Right ventricle myocardium superior (tissue), 1 donor: ENCODE measurements at regions not wholly inside any gene's neighbourhood (a gene's known extent, or its start where the extent isn't known, plus 50 kb on each side); places are given as distances from the start of the nearest gene placed in this dataset.
A peak's percentile ranks its signal among the peaks of the same experiment; 100 is the strongest.
"Not testable (repeated sequence)": the region's sequence is repeated elsewhere in the genome, so short reads cannot be mapped to it uniquely, and the experiment has no call there.

Source experiments
- ATAC-seq: fragments of 200-7000 bp; cut with Tn5 transposase; one replicate; pipeline ENCODE4 v1.9.1; 2020; ENCODE audit warnings: mild to moderate bottlenecking; ENCODE audit not compliant: poor library complexity
- DNase-seq: peaks from one replicate; pipeline ENCODE4 v3.0.0-alpha.2; 2020
- intact Hi-C: fragments of 100-400 bp; cut with DNase I; formaldehyde crosslinking; loops from one replicate; pipeline ENCODE4 v1.11.2; 2022
- donor health status: DM: no; HTN: yes; CAD: no; lungs with severe emphysema.

GRCh38 chr3:106302451-106303221, 433.8 kb upstream of the CBLB start:
- intact Hi-C loops = no loop called here
- DNase-seq (no peak), ATAC-seq (no peak)

GRCh38 chr3:106303766-106304165, 435.0 kb upstream of the CBLB start:
- DNase-seq = no peak
- ATAC-seq = no peak
- intact Hi-C loops = no loop called here

DNA sequence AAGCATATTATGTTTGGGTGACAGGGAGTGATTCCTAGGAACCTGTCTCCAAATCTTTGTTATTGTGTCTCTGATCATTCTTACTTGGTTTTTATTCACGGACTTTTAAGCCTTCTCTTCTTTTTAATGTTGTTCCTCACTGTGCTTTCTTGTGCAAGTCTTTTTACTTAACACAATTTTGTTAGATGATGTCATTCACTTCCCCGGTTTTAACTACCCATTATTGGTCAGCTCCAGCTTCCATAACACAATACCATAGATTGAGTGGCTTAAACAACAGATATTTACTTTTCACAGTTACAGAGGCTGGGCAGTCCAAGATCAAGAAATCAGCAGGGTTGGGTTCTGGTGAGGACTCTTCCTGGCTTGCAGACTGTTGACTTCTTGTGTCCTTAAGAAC, 436.3 kb upstream of the CBLB start:
- ATAC-seq (no peak), DNase-seq (no peak)
- intact Hi-C loops = no loop called here

DNA sequence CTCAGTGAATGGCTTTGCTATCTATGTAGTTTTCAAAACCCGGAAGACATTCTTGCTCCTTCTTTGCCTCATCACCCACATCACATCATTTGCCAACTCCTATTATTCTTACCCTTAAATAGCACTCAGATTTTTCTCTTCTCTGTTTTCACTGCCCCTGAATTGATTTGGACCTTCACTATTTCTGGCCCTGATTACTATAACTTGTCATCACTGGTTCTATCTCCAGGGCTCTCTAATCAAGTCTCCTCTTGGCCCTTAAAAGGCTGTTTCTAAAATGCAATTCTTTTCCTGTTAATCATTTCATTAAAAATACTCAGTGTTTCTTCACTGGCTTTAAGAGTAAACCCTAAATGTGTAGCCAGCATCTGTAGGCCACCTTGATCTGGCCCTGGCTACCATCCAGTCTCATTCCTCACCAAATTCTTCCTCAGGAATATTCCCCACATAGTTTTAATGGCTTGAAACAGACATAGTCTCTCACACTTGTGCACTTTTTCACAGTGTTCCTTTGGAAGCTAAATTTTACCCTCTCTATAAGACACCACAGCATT, 437.1 kb upstream of the CBLB start:
- no peak for DNase-seq
- intact Hi-C loops = no loop called here
- peak; percentile 43 for ATAC-seq

DNA sequence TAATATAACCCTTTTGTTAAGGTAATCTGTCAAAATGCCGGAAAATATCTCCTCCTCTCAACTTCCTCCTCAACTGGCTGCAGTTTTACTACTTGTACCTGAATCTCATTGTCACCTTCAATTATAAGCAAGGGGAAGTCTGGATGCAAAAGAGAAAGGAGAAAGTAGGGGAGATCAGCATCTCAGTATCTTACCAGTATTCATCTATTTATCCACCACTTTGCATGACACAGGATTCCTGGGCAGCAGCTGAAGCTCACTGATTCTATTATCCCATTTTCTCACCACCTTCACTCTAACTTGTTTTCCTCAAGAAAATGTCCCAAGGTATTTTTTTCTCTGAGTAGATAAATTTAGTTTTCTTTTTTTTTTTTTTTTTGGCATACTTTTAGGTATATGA, 440.5 kb upstream of the CBLB start:
- DNase-seq = no peak
- intact Hi-C loops = no loop called here
- ATAC-seq = no peak

DNA sequence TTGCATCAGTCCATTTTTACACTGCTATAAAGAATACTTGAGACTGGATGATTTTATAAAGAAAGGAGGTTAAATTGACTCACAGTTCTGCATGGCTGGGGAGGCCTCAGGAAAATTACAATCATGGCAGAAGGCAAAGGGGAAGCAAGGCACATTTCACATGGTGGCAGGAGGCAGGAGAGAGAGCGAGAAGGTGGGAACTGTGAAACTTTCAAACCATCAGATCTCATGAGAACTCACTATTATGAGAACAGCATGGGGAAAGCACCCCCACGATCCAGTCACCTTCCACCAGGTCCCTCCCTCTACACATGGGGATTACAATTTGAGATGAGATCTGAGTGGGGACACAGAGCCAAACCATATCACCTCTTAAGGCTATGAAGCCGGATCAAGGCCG, 441.0 kb upstream of the CBLB start:
- DNase-seq, intact Hi-C loops, ATAC-seq: not testable (repeated sequence)

DNA sequence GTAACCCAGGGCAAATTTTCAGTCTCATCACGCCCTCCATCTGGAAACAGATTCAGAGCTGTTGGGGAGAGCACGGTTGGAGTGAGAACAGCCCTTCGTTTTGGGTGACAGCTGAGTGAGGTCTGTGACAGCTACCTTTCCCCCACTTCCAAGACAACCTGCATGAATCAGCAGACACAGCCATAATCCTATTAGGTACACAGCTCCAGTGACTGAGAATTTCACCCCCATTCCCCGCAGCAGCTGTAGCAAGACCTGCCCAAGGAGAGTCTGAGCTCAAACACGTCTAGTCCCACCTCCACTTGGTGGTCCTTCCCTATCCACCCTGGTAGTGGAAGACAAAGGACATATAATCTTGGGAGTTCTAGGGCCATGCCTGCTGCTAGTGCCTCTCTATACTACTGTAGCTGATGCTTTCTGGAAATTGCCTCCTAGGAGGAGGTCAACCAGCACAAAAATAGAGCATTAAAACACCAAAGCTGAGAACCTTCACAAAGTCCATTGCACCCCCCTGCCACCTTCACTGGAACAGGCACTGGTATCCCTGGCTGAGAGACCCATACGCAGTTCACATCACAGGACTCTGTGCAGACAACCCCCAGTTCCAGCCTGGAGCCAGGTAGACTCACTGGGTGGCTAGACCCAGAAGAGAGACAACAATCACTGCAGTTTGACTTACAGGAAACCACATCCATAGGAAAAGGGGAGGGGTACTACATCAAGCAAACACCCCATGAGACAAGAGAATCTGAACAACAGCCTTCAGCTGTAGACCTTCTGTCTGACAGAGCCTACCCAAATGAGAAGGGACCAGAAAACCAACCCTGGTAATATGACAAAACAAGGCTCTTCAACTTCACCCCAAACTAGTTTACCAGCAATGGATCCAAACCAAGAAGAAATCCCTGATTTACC, 448.6 kb upstream of the CBLB start:
- intact Hi-C loops = no loop called here
- ATAC-seq = no peak

GRCh38 chr3:106321438-106321837, 452.6 kb upstream of the CBLB start:
- intact Hi-C loops, DNase-seq, ATAC-seq: not testable (repeated sequence)

More for the DNA sequence above, 448.6 kb upstream of the CBLB start:
- DNase-seq = no peak

- ATAC-seq (no peak), DNase-seq (no peak)
- intact Hi-C loops = no loop called here
Observed at GRCh38 chr3:106323586-106323985, 454.8 kb upstream of the CBLB start.

DNA sequence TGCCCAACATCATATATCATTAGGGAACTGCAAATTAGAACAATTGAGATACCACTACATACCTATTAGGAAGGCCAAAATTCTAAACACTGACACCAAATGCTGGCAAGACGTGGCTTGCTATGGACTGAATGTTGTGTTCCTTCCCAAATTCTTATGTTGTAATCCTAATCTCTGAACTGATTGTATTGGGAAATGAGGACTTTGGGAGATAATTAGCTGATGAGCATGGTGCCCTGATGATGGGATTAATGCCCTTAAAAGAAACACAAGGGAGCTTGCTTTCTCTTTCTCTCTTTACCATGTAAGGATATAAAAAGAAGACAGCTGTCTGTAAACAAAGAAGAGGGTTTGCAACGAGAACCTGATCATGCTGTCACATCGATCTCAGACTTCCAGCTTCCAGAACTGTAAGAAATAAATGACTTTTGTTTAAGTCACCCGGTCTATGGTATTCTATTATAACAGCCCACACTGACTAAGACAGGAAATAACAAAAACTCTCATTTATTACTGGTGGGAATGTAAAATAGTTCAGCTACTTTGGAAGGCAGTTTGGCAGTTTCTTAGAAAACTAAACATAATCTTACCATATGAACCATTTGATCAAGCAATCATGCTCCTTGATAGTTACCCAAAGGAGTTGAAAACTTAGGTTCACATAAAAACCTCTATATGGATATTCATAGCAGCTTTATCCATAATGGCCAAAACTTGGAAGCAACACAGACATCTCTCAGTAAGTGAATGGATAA, 458.3 kb upstream of the CBLB start:
- ATAC-seq (no peak), DNase-seq (no peak)
- intact Hi-C loops = no loop called here

DNA sequence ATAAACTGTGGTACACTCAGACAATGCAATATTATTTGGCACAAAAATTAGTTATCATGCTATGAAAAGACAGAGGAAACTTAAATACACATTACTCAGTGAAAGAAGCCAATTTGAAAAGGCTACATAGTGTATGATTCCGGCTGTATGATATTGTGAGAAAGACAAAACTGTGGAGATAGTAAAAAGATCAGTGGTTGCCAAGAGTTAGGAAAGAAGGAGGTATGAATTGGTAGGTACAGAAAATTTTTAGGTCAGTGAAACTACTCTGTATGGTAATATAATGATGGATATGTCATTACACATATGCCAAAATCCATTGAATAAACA, 458.8 kb upstream of the CBLB start:
- intact Hi-C loops = no loop called here
- ATAC-seq = no peak
- DNase-seq = no peak

GRCh38 chr3:106328224-106328623, 459.4 kb upstream of the CBLB start:
- intact Hi-C loops = no loop called here
- ATAC-seq = no peak

DNA sequence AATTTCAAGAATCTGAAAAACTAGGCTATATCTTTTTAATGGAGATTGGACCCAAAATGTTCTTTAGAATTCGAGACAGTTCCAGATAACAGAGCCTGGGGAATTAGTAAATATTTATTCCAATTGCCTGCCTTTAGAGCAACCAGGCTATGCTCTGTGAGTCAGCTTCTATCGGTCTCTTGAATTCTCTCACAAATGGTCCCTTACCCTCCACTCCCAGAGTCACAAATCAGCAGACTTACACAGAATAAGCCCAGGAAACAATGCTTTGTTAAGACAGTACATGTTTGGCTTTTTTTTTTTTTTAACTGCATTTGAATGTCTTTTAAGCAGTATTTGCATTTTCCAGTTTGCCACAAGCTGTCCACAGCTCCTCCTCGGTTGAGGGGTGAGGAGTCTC, 460.7 kb upstream of the CBLB start:
- ATAC-seq (no peak), DNase-seq (no peak)
- intact Hi-C loops = no loop called here

More at GRCh38 chr3:106328224-106328623, 459.4 kb upstream of the CBLB start:
- no peak for DNase-seq

DNA sequence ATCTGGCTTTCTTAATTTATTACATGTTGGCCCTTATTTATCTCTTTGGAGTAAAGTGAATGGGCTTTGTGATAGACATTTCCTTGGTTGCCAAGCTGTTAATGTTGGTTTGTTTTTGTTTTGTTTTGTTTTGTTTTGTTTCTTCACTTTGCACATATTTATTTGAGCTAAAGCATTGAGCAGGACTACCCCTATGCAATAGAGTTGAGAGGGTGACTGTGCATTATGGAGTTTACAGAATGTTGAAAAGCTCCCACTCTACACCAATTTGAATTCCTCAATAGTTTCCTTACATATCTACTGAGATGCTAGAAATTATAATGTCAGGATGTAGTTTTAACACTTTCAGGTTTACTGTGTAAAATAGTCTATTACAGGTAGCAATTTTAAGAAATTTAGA, 462.8 kb upstream of the CBLB start:
- DNase-seq (no peak), ATAC-seq (no peak)
- intact Hi-C loops = no loop called here

GRCh38 chr3:106332129-106332528, 463.3 kb upstream of the CBLB start:
- DNase-seq (no peak), ATAC-seq (no peak)
- intact Hi-C loops = no loop called here

DNA sequence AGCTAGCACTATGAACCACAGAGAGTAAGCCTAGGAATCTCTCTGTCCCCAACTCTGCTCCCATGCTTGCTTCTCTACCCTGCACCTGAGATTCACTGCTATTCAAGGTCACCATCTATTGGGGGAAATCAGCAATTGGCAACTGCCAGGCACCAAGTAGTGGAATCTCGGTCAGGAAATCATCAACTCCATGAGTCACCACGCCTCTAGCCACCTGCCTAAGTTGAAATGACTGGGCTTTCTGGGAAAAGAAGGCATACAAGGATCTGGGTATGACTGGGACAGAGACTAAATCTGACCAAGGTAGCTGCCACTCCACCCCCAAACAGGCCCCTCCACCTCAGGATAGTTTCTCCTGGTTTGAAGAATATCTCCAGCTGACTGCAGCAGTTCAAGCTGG, 464.1 kb upstream of the CBLB start:
- intact Hi-C loops = no loop called here
- DNase-seq (no peak), ATAC-seq (no peak)

- intact Hi-C loops = no loop called here
- DNase-seq = no peak
- ATAC-seq = no peak
Observed at GRCh38 chr3:106333911-106334618, 465.3 kb upstream of the CBLB start.

DNA sequence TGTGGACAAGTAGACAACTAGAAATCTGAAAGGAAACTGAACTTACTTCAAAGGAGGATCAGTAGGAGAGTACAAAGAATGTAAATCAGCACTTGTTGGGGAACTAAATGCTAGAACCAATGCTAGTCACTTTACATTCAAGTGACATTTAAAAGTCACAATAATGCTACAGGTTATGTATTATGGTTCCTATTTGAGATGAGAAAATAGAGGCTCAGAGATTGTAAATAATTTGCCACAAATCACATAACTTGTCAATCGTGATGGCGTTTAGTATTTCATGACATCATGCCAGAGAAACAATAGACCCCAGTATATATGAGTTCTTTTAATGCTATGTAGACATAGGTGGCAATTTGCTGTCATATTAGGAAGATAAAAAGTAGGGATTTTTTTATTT, 467.8 kb upstream of the CBLB start:
- no peak for ATAC-seq
- intact Hi-C loops = no loop called here
- DNase-seq = no peak

- DNase-seq = no peak
- intact Hi-C loops = no loop called here
- ATAC-seq = no peak
Observed at GRCh38 chr3:106337116-106337515, 468.3 kb upstream of the CBLB start.
